ENCODE measurements at regions not wholly inside any gene's neighbourhood (a gene's known extent, or its start where the extent isn't known, plus 50 kb on each side); places are given as distances from the start of the nearest gene placed in this dataset.
"Not testable (repeated sequence)": the region's sequence is repeated elsewhere in the genome, so short reads cannot be mapped to it uniquely, and the experiment has no call there.

- not testable (repeated sequence) for TF ChIP-seq POLR2A (IDR thresholded peaks at IDR 0.05; ENCODE audit: low read length); GATA1 (IDR thresholded peaks at IDR 0.05; ENCODE audit: low read depth, low read length)
Measured at GRCh38 chrX:2630008-2630934, 60.8 kb upstream of the CD99 start.
